Activated B cell treated with CpG ODN at 0.5 μM for 24 hours (primary cell): ENCODE measurements at regions not wholly inside any gene's neighbourhood (a gene's known extent, or its start where the extent isn't known, plus 50 kb on each side); places are given as distances from the start of the nearest gene placed in this dataset.

Experiments used
- ATAC-seq: fragments of 200-7000 bp; cut with Tn5 transposase; one replicate; pipeline ENCODE4 v1.10.0; 2021; ENCODE audit warnings: low read depth, mild to moderate bottlenecking, moderate library complexity
- CTCF ChIA-PET: fragments of 350-600 bp; sonication (Branson Sonifier 250); formaldehyde crosslinking; loops from one replicate; lab custom pipeline; 2021; ENCODE audit warnings: antibody characterized with exemption; lab: Charles Lee
- POLR2A ChIA-PET: fragments of 350-600 bp; sonication (Branson Sonifier 250); formaldehyde crosslinking; loops from one replicate; lab custom pipeline; 2021; ENCODE audit warnings: antibody characterized with exemption; lab: Charles Lee
- DNase-seq: peaks from one replicate; pipeline ENCODE4 v3.0.0; 2022
- H3K27ac Mint-ChIP-seq: one replicate; pipeline ENCODE4 v1.8.0; 2020; ENCODE audit warnings: mixed read lengths
- H3K27me3 Mint-ChIP-seq: one replicate; pipeline ENCODE4 v1.8.0; 2021; ENCODE audit warnings: mixed read lengths
- H3K36me3 Mint-ChIP-seq: one replicate; pipeline ENCODE4 v1.8.0; 2021; ENCODE audit warnings: low read depth, mixed read lengths
- H3K4me1 Mint-ChIP-seq: one replicate; pipeline ENCODE4 v1.8.0; 2021; ENCODE audit warnings: mixed read lengths
- H3K4me3 Mint-ChIP-seq: one replicate; pipeline ENCODE4 v1.8.0; 2020; ENCODE audit warnings: mild to moderate bottlenecking, mixed read lengths
- H3K9me3 Mint-ChIP-seq: one replicate; pipeline ENCODE4 v1.8.0; 2020; ENCODE audit warnings: mixed read lengths
- CTCF ChIP-seq: fragments of 200-600 bp; IDR thresholded peaks from one replicate; pipeline ENCODE4 v1.8.0; 2022; ENCODE audit warnings: antibody characterized with exemption, mild to moderate bottlenecking
- intact Hi-C: fragments of 100-400 bp; cut with micrococcal nuclease; formaldehyde crosslinking; loops from one replicate; pipeline ENCODE4 v1.15.1; 2024

- H3K4me3 Mint-ChIP-seq = no peak overlapping the region
These were observed 86.2 kb upstream of the YPEL5 start for GRCh38 chr2:30060562-30060961.

GRCh38 chr2:30068067-30068466, 78.7 kb upstream of the YPEL5 start:
- Mint-ChIP-seq H3K4me3 (no peak overlapping the region), H3K27me3 (peaks cover 16% of the 10 kb centered on the region), H3K4me1 (no peaks in the 10 kb centered on the region), H3K36me3 (no peaks in the 10 kb centered on the region), H3K27ac (no peak overlapping the region), H3K9me3 (peaks cover 20% of the 10 kb centered on the region)
- TF ChIP-seq CTCF = no peak
- ATAC-seq (no peak), DNase-seq (no peak)
- POLR2A ChIA-PET = no interaction called here
- CTCF ChIA-PET = no interaction called here
- intact Hi-C loops = no loop called here

More at GRCh38 chr2:30060562-30060961, 86.2 kb upstream of the YPEL5 start:
- no peak for ATAC-seq
- Mint-ChIP-seq H3K4me1 (no peaks in the 10 kb centered on the region), H3K36me3 (no peaks in the 10 kb centered on the region), H3K27ac (no peak overlapping the region), H3K9me3 (peaks cover 21% of the 10 kb centered on the region), H3K27me3 (peaks cover 32% of the 10 kb centered on the region)
- no peak for DNase-seq
- intact Hi-C loops = no loop called here
- no peak for TF ChIP-seq CTCF
- ChIA-PET CTCF (no interaction called here), POLR2A (no interaction called here)

- ChIA-PET CTCF (interaction anchor here (0.5 kb wide), 1 partner anchor 420 kb away, joined by 3 read pairs; no protein-coding TSS in a partner anchor), POLR2A (no interaction called here)
- no peak overlapping the region for H3K4me3 Mint-ChIP-seq
- DNase-seq = no peak
- TF ChIP-seq CTCF = no peak
- no peak overlapping the region for H3K27ac Mint-ChIP-seq
- ATAC-seq = no peak
- intact Hi-C loops = loop anchor here (2.0 to 5.0 kb wide), 2 partner anchors 150 to 1505 kb away; no protein-coding TSS in a partner anchor
- H3K36me3 Mint-ChIP-seq = no peaks in the 10 kb centered on the region
- peaks cover 14% of the 10 kb centered on the region for H3K27me3 Mint-ChIP-seq
- no peaks in the 10 kb centered on the region for H3K9me3 Mint-ChIP-seq
- H3K4me1 Mint-ChIP-seq = no peaks in the 10 kb centered on the region
These were observed 74.5 kb upstream of the YPEL5 start for GRCh38 chr2:30072250-30072842.

GRCh38 chr2:30073523-30073922, 73.3 kb upstream of the YPEL5 start:
- intact Hi-C loops = loop anchor here (2.0 to 5.0 kb wide), 2 partner anchors 151 to 1506 kb away; no protein-coding TSS in a partner anchor

GRCh38 chr2:30074023-30074422, 72.8 kb upstream of the YPEL5 start:
- Mint-ChIP-seq H3K36me3 (no peaks in the 10 kb centered on the region), H3K27ac (no peak overlapping the region), H3K27me3 (peaks cover 19% of the 10 kb centered on the region), H3K4me1 (no peaks in the 10 kb centered on the region), H3K9me3 (no peaks in the 10 kb centered on the region), H3K4me3 (no peak overlapping the region)
- ATAC-seq = no peak
- TF ChIP-seq CTCF = no peak
- ChIA-PET CTCF (no interaction called here), POLR2A (no interaction called here)
- intact Hi-C loops = loop anchor here (5.0 kb wide), 1 partner anchor 1507 kb away; no protein-coding TSS in a partner anchor
- no peak for DNase-seq

More at GRCh38 chr2:30073523-30073922, 73.3 kb upstream of the YPEL5 start:
- Mint-ChIP-seq H3K4me3 (no peak overlapping the region), H3K4me1 (no peaks in the 10 kb centered on the region), H3K27me3 (peaks cover 20% of the 10 kb centered on the region), H3K27ac (no peak overlapping the region), H3K9me3 (no peaks in the 10 kb centered on the region), H3K36me3 (no peaks in the 10 kb centered on the region)
- DNase-seq (no peak), ATAC-seq (no peak)
- TF ChIP-seq CTCF = no peak
- CTCF ChIA-PET = no interaction called here
- POLR2A ChIA-PET = no interaction called here
